HG03066 (cell line): ENCODE measurements at regions not wholly inside any gene's neighbourhood (a gene's known extent, or its start where the extent isn't known, plus 50 kb on each side); places are given as distances from the start of the nearest gene placed in this dataset.
"Not testable (repeated sequence)": the region's sequence is repeated elsewhere in the genome, so short reads cannot be mapped to it uniquely, and the experiment has no call there.

Experiments used
- ATAC-seq: cut with Tn5 transposase; IDR thresholded peaks from one replicate; pipeline ENCODE4 v1.9.1; 2021; ENCODE audit warnings: low read depth; ENCODE audit not compliant: unreplicated experiment

DNA sequence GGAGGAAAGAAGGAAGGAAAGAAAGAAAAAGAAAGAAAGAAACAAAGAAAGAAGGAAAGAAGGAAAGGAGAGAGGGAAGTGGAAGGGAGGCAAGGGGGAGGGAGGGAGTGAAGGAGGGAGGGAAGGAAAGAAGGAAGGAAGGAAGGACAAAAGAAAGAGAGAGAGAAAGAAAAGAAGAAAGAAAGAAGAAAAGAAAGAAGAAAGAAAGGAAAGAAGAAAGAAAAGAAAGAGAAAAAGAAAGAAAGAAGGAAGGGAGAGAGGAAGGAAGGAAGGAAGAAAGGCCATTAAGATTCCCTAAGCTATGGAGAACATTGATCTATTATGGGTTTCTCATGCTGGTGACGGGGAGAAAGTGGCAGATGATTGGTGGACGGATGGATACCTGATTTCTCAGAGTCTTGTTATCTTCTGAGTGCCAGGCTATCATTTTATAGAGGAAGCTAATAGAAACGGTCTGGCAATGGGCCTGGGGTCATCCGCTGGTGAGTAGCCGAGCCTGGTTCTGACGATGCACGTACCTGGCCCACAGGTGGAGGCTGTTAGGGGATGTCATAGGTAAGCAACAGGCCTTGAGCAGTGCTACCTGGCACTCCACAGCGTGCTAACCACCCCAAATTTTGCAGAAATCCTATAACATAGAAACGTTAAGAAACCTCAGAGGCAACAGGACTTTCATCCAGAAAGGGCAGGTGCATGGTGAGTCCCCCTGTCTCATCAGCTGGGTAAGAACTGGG is 142.9 kb downstream of the SHOX start:
- no peak for ATAC-seq

DNA sequence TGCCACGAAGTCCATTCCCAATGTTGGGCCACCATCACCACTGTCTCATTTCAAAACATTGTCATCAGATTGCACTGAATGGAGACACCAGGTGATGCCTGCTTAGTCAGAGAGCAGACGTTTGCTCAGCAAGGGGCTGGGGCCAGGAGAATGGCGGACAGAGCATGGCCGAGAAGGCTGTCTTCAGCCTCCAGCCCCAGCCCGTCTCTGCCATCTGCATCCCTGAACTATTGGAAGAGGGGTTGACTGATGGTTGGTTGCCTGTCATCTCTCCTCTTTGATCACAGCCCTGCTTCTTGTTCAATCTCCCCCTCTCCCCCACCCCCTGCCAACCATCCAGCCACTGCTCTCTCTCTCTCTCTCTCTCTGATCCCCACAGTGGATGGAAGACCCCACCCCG is 140.9 kb downstream of the SHOX start:
- ATAC-seq, result no peak

DNA sequence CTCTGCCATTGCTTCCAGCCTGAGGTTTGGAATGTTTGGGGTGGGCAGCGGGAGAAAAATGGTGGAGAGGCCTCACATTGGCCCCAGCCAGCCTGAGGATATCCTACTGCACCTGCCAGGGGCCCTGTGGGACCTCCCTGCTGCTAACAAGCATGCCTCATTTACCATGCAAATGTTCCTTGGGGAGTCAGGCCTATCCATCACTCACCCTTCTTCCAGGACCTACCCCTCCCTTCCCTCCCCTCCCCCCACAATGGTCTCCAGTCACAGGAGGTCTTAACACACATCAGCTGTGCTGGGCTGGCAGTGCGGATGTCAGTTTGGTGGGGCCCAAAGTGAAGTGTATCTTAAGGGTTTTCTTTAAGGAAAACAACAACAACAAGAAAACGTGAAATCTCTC is 139.2 kb downstream of the SHOX start:
- no peak for ATAC-seq

DNA sequence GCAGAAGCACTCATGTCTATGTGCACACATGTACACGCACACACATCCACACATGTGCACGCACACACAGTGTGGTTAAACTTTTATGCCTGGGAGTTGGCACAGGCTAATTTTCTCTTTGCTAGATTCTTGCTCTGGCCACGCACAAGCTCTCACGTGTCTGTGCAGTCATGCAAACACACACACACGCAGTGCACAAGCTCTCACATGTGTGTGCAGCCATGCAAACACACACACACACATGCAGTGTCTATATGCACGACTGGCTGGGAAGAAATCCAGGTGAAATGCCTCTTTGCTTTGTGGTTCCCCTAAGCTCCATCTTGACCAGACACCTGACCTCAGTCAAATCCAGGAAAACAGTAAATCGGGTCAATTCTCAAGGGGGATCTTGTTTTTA is 138.0 kb downstream of the SHOX start:
- ATAC-seq, result no peak

DNA sequence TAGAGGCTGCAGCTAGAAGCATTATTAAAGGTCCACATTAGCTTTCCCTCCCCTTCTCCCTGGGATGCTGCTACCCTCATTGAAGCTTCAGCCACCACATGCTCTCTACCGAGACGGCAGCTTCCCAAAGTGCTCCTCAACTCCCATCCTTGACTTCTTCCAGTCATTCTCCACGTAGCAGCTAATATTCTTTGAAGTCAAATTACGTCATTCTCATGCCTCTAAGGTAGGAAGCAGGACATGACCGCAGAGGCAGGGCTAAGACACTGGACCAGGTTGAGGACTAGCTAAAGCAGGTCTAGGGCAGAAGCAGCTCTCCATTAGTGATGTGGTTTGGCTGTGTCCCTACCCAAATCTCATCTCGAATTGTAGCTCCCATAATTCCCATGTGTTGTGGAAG is 128.3 kb downstream of the SHOX start:
- no peak for ATAC-seq

DNA sequence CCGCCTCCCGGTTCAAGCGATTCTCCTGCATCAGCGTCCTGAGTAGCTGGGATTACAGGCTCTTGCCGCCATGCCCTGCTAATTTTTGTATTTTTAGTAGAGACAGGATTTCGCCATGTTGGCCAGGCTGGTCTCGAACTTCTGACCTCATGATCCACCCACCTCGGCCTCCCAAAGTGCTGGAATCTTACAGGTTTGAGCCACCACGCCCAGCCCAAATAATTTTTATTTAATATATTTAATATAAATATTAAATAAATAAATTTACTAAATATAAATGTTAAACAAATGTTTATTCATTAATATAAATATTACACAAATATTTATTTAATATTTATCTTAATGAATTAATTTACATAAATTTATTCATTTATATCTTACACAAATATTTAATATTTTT is 120.2 kb downstream of the SHOX start:
- no peak for ATAC-seq

DNA sequence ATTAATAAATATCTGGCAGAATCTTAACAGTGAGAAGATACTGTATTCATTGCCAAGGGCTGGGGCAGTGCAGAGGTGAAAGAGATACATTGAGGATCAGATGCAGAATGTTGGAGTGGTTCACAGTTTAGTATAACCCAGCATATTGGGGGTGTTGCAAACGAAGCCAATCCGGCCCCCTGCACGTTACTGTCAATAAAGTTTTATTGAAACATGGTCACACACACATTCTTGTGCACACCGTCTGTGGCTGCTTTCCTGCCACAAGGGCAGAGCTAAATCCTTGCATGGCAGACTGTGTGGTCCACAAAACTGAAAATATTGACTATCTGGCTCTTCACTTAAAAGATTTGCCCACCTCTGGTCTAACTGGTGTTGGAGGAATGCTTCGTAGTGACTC is 119.7 kb downstream of the SHOX start:
- ATAC-seq, result no peak

DNA sequence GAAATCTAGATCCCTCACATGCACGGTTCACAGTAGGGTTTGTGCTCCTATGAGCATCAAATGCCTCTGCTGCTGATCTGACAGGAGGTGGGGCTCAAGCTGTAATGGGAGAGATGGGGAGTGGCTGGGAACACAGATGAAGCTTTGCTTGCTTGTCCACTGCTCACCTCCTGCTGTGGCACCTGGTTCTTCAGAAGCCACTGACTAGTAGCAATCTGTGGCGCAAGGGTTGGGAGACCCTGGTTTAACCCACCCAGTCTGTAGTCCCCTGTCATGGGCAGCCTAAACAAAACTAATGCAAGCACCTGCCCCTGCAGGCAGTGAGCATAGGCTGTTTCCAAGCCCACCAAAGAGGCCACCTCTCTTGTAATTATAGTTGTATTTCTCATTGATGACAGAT is 116.6 kb downstream of the SHOX start:
- no peak for ATAC-seq

DNA sequence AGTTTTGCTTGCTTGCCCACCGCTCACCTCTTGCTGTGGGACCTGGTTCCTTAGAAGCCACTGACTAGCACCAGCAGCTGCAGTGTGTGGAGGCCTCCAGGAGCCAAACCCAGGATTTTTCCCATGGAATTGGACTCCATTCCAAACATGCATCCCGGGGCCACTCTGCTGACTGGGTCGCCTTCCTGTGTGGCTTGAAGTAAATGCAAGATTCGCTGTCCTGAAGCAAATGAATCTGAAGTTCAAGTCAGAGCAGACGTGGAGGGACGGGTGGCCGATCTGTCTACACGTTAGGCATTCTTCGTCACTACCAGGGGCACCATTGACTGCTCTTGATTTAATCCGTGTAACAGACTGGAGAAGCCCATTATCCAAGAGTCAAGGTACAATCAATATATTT is 109.0 kb downstream of the SHOX start:
- ATAC-seq, result no peak

DNA sequence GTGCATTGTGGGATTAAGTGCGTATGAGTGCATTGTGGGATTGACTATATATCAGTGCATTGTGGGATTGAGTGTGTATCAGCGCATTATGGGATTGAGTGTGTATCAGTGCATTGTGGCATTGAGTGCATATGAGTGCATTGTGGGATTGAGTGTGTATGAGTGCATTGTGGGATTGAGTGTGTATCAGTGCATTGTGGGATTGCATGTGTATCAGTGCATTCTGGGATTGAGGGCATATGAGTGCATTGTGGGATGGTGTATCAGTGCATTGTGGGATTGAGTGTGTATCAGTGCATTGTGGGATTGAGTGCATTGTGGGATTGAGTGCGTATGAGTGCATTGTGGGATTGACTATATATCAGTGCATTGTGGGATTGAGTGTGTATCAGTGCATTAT is 106.4 kb downstream of the SHOX start:
- not testable (repeated sequence) for ATAC-seq

DNA sequence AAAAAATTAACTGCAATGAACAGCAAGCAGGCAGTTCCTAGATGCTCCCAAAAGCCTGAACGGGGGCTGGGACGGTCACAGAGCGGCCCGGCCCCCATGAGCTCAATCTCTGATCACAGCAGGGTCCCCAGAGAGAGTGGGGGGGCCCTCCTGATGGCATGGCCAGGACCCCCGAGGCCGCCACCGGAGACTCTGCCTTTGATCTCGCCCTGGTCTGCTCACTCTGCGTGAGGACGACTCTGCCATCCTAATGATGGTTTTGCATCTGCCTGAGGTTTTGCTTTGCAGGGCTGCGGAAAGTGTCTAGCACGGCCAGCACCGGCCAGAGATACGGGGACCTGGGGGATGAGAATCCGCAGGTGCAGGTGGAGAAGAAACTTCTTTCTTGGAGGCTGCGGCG is 103.8 kb downstream of the SHOX start:
- ATAC-seq, result no peak

DNA sequence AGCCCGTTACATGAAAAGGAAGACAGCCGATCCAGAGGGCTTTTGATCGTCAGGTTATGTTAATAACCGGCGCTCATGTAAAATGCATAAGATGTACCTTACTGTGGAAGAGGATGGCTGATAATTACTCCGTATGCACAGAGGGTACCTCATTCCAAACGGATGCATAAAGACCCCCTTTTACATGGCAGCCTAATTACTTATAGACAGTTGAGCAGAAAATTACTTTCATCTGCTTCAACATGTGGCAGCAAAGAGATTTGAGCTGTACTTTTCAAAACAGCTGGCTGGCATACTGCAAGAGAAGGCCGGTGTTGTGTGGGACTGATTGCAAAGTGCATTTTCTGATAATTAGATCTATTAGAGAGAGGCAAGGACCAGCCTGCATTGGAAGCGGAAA is 103.4 kb downstream of the SHOX start:
- no peak for ATAC-seq

DNA sequence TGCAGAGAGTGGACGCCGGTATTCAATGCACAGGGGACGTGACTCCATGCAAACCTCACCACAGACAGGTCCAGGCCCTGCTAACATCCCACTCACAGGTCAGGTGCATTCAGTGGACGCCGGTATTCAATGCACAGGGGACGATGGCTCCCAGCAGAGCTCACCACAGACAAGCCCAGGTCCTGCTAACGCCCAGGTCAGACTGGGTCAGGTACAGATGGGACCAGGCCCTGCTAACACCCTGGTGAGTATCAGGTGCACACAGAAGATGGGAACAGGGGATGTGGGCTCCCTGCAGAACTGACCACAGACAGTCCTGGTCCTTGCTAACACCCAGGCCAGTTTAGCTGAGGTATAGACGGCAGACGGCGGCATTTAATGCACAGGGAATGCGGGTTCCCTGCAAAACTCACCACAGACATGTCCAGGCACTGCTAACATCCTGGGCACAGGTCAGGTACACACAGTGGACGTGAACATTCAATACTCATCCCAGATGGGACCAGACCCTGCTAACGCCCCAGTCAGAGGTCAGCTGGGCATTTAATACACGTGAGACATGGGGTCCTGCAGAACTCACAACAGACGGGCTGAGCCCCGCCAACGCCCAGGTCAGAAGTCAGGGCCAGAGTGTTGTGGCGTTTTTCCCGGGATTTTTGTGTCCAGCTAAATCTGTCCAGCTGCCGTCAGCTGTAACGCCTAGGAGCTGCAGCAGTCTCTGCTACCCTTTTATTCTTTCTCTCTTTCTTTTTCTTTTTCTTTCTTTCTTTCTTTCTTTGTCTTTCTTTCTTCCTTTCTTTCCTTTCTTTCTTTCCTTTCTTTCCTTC is 99.2 kb downstream of the SHOX start:
- ATAC-seq, result no peak

DNA sequence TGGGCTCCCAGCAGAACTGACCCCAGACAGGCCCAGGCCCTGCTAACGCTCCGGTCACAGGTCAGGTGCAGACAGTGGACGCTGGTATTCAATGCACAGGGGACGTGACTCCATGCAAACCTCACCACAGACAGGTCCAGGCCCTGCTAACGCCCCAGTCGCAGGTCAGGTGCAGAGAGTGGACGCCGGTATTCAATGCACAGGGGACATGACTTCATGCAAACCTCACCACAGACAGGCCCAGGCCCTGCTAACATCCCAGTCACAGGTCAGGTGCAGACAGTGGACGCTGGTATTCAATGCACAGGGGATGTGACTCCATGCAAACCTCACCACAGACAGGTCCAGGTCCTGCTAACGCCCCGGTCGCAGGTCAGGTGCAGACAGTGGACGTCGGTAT is 98.5 kb downstream of the SHOX start:
- ATAC-seq, result not testable (repeated sequence)

DNA sequence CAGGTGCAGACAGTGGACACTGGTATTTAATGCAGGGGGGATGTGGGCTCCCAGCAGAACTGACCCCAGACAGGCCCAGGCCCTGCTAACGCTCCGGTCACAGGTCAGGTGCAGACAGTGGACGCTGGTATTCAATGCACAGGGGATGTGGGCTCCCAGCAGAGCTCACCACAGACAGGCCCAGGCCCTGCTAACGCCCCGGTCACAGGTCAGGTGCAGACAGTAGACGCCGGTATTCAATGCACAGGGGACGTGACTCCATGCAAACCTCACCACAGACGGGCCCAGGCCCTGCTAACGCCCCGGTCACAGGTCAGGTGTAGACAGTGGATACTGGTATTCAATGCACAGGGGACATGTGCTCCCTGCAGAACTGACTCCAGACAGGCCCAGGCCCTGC is 98.0 kb downstream of the SHOX start:
- not testable (repeated sequence) for ATAC-seq

DNA sequence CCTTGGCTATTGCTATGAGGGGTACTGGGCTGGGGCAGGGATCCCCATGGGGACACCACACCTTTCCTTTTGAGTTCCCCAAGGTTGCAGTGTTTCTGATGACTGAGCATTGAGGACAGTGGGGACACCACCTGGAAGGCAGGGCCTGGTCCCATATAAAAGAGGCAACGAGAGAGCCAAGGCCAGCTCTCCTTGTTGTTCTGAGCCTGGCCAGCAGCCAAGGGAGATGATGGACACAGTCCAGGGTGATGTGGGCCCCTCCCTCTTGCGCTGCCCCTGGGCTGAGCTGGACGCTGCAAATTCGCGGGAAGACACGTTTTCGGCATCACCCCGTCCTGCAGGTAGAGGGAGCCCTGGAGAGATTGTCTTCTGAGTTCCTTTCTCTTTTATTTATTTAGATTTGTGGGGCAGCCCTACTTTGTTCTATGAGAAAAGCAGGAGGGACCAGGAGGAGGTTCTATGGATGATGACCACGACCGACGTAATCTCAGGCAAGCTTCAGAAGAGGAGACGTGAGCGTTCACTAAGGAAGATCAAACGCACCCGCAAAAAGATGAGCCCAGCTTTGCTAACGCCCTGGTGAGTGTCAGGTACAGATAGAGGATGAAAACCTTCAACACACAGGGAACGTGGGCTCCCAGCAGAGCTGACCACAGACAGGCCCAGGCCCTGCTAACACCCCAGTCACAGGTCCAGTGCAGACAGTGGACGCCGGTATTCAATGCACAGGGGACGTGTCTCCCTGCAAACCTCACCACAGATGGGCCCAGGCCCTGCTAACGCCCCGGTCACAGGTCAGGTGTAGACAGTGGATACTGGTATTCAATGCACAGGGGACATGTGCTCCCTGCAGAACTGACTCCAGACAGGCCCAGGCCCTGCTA is 97.4 kb downstream of the SHOX start:
- ATAC-seq, result no peak

DNA sequence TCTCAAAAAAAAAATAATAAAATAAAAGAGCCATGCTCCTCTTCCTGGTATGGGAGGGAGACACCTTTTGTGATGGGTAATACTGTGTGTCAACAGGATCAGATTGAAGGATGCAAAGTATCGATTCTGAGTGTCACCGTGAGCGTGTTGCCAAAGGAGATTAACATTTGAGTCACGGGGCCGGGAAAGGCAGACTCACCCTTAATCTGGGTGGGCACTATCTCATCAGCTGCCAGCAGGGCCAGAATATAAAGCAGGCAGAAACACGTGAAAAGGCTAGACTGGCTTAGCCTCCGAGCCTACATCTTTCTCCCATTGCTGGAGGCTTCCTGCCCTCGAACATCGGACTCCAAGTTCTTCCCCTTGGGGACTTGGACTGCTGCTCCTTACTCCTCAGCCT is 95.4 kb downstream of the SHOX start:
- no peak for ATAC-seq

DNA sequence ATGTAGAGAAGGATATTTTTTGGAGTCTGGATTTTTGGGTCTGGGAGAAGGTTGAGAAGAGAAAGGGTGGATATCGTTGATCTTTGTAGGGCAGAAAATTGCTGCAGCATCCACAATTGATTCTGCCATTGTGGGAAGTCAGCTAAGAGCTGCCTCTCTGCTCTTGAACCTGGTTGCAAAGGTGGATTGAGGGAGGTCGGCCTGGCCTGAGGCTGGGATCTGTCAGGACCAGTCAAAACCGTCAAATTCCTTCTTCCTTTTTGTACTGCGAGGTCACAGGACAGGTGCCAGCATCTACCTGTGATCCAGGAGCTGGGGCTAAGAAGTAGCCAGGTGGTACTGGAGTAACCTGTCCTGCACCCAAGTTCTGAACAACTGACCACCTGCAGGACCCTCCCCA is 93.7 kb downstream of the SHOX start:
- no peak for ATAC-seq

DNA sequence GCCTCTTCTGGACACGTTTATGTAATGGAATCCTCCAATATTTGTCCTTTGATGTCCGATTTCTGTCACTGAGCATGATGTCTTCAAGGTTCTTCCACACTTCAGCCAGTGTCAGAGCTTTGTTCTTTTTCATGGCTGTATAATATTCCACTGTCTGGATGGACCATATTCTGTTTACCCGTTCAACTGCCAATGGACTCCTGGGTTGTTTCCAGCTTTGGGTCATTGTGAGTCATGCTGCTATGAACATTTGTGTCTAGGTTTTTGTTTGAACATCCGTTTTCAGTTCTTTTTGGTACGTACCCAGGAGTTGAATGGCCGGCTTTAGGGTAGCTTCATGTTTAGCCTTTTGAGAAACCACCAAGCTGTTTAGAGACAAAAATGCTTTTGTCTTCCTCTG is 93.2 kb downstream of the SHOX start:
- ATAC-seq, result no peak

DNA sequence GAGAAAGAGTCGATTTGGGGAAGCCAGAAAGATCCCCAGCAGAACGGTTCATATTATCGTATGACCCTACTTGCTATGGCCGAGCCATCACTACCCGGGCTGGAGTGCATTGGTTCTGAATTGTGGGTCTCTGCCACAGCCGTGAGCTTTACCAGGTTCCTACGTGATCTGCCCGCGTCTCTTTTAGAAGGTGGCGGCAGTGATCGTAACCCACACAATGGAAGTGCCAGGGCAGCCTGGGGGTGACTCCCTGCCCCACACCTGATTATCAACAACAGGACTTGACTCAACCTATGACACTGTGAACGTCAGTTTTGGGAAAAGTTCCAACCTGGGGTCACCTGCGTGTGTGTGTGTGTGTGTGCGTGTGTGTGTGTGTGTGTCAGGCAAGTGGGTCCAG is 90.8 kb downstream of the SHOX start:
- ATAC-seq, result no peak

DNA sequence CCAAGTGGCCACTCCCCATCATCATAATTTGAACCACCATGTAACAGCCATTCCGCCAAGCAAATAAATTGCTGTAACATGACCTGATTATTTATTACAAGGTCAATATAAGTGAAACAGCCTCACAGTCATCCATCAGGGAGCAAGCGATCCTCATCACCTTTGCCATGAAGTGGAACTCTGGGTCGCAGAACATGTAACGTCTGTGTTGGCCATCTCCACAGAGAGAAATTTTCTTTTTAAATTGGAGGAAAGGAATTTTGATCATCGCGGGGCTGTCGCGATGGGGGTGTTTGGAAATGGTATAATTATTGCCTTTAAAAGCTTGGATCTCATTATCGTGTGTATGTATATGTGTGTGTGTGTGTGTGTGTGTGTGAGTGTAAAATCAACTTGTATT is 90.2 kb downstream of the SHOX start:
- no peak for ATAC-seq
